Muscle layer of duodenum (tissue), 2 donors: ENCODE measurements at regions not wholly inside any gene's neighbourhood (a gene's known extent, or its start where the extent isn't known, plus 50 kb on each side); places are given as distances from the start of the nearest gene placed in this dataset.
"Not testable (repeated sequence)": the region's sequence is repeated elsewhere in the genome, so short reads cannot be mapped to it uniquely, and the experiment has no call there.

Source experiments
- H3K27ac ChIP-seq: one replicate; pipeline ENCODE4 v1.7.0; 2013; ENCODE audit warnings: mild to moderate bottlenecking, low read length
- H3K27me3 ChIP-seq: one replicate; pipeline ENCODE4 v1.7.0; 2013; ENCODE audit warnings: low read depth, mild to moderate bottlenecking, control low read depth, low read length
- H3K36me3 ChIP-seq, 2 donors: one replicate each; pipeline ENCODE4 v1.7.0; 2013; ENCODE audit warnings: low read length in 2 of 2, control low read depth in 1 of 2, mild to moderate bottlenecking in 1 of 2; ENCODE audit not compliant: insufficient read depth in 2 of 2, control insufficient read depth in 1 of 2
- H3K4me1 ChIP-seq, 2 donors: one replicate each; pipeline ENCODE4 v1.7.0; 2013; ENCODE audit warnings: low read length in 2 of 2, mild to moderate bottlenecking in 2 of 2, control low read depth in 1 of 2, moderate library complexity in 1 of 2; ENCODE audit not compliant: insufficient read depth in 2 of 2, control insufficient read depth in 1 of 2
- H3K4me3 ChIP-seq, 2 donors: one replicate each; pipeline ENCODE4 v1.7.0; 2013; ENCODE audit warnings: low read length in 2 of 2, low read depth in 1 of 2, mild to moderate bottlenecking in 1 of 2
- H3K9me3 ChIP-seq, 2 donors: one replicate each; pipeline ENCODE4 v1.7.0; 2013; ENCODE audit warnings: low read length in 2 of 2, control low read depth in 1 of 2, mild to moderate bottlenecking in 1 of 2; ENCODE audit not compliant: control insufficient read depth in 1 of 2
- donor health status: healthy.

DNA sequence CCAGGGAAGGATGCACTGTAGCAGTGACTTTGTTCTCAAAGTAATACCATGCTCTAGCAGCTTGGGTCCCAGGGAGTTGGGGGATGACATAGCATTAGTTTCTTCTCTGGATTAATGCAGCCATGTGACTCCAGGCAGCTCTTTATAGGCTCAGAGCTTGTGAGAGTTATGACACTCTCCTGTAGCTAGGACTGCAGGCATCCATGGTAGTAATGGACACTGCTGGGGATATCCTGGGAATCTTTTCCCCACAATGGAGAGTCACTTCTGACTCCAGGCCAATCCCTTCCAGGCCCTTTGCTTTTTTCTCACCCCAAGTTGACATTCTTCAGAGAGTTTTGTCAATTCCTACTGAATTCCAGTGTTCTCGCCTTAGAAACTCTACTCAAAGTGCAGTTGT is 270.9 kb downstream of the COG6 start:
- no peaks in the 10 kb centered on the region for H3K4me1 ChIP-seq
- H3K9me3 ChIP-seq = peaks cover 7 to 22% of the 10 kb centered on the region in 2 donors
- no peak overlapping the region for H3K27ac ChIP-seq
- H3K27me3 ChIP-seq = no peaks in the 10 kb centered on the region
- H3K4me3 ChIP-seq = no peak overlapping the region
- H3K36me3 ChIP-seq = no peaks in the 10 kb centered on the region

DNA sequence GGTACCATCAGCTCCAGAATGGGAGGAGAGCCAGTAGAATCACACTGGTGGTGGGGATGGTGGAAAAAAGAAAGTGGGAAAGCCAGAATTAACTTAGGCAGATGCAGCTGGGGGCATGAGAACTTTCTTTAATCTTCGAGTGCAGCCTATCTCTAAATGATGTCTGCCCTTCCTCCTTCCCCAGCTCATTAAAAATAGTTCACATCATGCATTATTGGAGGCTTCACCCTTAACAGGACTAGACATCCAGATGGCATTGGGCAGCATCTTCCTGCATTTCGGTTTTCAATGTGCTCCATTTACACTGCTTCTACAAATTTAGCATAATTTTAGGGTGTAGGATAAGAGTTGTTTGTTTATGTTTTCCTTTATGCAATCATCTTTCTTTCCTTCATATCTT is 272.8 kb downstream of the COG6 start:
- peaks cover 7 to 17% of the 10 kb centered on the region in 2 donors for H3K9me3 ChIP-seq
- no peak overlapping the region for H3K4me3 ChIP-seq
- no peaks in the 10 kb centered on the region for H3K4me1 ChIP-seq
- no peaks in the 10 kb centered on the region for H3K27me3 ChIP-seq
- no peaks in the 10 kb centered on the region for H3K36me3 ChIP-seq
- no peak overlapping the region for H3K27ac ChIP-seq

DNA sequence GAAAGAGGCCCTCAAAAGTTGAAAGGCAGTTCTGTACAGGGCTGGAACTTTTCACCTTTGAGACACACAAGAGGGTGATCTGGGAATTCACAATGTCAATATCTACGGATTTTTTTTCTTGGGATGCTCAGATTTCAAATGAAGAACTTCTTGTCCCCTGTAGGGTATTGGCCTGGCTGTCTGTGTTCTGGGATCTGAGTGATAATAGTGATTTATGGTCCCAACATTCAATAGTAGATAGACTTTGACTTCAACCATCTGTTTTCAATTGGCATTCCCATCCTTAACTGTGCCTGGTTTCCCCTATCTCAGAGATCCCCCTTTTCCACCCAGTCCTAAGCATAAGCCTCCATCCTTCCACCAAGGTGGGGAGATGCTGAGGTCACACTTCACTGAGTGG is 274.1 kb downstream of the COG6 start:
- Histone ChIP-seq H3K36me3 (no peaks in the 10 kb centered on the region), H3K4me3 (no peak overlapping the region), H3K9me3 (peaks cover 7 to 17% of the 10 kb centered on the region in 2 donors), H3K27ac (no peak overlapping the region), H3K4me1 (no peaks in the 10 kb centered on the region), H3K27me3 (no peaks in the 10 kb centered on the region)

DNA sequence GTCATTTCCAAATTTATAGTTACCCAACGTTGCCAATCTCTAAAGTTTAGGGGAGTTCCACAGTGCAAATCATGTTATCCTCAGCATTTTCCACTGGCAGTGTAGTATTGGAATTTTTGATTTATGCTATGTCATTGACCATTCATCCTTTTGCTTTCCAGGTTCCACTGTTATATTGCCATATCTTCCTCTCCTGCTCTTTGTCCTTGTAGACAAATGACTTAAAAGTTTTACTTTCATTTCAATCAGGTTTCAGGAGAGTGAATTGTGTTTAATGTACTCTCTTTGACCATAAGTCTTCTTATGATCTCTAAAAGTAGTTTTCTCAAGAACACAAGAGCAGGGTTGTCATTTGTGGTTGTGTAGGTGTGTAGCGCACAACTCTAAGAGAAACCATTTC is 274.6 kb downstream of the COG6 start:
- Histone ChIP-seq H3K27ac (no peak overlapping the region), H3K4me3 (no peak overlapping the region), H3K4me1 (no peaks in the 10 kb centered on the region), H3K27me3 (no peaks in the 10 kb centered on the region), H3K9me3 (peaks cover 4 to 13% of the 10 kb centered on the region in 2 donors), H3K36me3 (no peaks in the 10 kb centered on the region)

DNA sequence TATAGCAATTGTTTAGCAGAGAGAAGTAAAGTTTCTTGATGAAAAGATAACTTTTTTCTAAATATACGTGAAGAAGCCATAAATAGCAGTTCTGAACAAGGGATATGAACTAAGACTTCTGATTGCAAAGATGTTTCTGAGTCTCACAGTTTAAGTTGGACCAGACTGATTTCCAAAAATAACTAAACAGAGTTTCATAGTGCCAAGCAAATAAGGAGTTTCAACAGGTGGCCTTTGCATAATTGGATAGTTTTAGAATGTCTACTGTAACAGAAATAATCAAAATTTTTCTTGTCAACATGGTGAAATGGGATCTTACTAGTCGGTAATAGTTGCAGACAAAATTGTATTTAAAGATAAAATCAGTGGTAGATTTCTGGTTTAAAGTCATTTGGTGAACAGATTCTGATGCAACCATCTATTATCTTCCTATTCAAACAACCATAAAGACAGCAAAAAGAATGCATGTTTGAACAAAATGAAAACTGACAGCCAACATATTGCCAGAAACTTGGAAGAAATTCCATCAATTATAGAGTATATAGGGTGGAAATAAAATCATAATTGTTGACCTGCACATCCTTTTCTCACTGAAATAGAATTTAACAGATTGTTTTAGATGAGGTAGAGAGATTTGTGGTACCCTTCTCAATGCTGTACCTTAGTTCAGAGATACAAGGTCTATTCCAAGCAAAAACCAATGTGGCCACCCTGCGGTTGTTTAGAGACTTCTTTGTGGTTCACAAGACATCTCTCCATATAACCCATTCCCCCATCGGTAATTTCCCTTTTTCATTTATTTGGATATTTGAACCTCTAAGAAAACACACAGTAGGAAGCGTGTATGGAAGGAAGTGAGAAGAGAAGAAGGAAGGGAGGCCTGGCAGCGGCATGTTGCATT is 275.3 kb downstream of the COG6 start:
- peaks cover 0 to 5% of the 10 kb centered on the region in 2 donors for H3K9me3 ChIP-seq
- no peak overlapping the region for H3K4me3 ChIP-seq
- no peaks in the 10 kb centered on the region for H3K36me3 ChIP-seq
- no peaks in the 10 kb centered on the region for H3K27me3 ChIP-seq
- no peak overlapping the region for H3K27ac ChIP-seq
- H3K4me1 ChIP-seq = no peaks in the 10 kb centered on the region

DNA sequence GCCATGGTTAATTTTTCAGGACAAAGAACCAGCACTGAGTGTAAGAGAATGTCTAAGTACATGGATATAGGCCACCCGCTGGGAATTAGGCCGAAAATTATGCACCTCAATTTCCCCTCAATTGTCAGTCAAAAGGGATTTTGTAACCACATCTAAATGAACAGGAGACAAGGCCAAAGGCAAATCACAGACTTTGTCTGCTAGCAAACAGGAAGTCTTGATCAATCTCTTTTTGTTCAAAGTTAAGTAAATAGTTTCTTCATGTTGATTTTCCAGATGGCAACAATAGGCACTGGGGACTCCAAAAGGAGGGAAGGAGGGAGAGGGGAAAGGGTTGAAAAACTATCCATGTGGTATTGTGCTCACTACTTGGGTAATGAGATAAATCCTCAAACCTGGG is 276.0 kb downstream of the COG6 start:
- Histone ChIP-seq H3K4me3 (no peak overlapping the region), H3K36me3 (no peaks in the 10 kb centered on the region), H3K27ac (no peak overlapping the region), H3K4me1 (no peaks in the 10 kb centered on the region), H3K9me3 (no peaks in the 10 kb centered on the region), H3K27me3 (no peaks in the 10 kb centered on the region)

DNA sequence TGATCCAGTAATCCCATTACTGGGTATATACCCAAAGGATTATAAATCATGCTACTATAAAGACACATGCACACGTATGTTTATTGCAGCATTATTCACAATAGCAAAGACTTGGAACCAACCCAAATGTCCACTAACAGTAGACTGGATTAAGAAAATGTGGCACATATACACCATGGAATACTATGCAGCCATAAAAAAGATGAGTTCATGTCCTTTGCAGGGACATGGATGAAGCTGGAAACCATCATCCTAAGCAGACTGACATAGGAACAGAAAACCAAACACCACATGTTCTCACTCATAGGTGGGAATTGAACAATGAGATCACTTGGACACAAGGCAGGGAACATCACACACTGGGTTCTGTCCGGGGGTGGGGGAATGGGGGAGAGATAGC is 277.1 kb downstream of the COG6 start:
- not testable (repeated sequence) for H3K9me3 ChIP-seq, H3K4me1 ChIP-seq, H3K4me3 ChIP-seq, H3K27ac ChIP-seq, H3K27me3 ChIP-seq, H3K36me3 ChIP-seq

DNA sequence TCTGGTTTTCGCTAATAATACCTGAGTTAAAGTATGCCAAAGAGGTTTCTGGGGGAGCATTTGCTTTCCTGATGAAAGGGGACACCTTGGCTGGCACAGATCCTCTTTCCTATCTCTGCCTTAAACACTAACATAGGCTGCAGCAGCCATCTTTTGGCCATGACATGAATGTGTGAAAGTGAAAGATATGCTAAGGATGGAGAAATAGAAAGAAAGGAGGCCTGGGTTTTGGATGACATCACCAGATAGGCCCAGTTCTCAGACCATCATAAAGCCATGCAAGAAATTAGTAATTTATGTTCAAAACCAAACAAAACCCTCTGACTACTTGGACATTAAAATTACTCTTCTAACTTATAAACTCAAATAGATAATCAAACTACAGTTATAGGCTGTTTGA is 279.7 kb downstream of the COG6 start:
- H3K9me3 ChIP-seq = no peaks in the 10 kb centered on the region
- H3K36me3 ChIP-seq = no peaks in the 10 kb centered on the region
- no peaks in the 10 kb centered on the region for H3K4me1 ChIP-seq
- H3K27ac ChIP-seq = no peak overlapping the region
- no peaks in the 10 kb centered on the region for H3K27me3 ChIP-seq
- no peak overlapping the region for H3K4me3 ChIP-seq

DNA sequence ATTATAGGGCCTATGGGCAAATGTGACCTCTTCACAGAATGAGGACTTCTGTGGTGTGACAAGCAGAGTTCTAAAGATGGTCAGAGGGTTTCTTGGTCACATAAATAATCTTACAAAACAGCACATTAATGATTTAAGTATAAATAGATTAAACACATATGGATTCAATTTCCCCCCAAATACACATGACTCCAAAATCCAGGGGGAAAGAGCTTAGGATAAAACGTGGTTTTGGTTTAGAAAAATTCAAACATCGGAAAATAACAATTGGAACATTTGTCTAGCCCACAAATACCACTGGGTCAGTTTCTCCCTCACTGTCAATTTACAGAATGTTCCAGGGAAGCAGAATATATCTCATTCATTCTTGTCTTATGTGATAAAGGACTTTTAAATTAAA is 283.1 kb downstream of the COG6 start:
- no peaks in the 10 kb centered on the region for H3K4me1 ChIP-seq
- H3K27me3 ChIP-seq = no peaks in the 10 kb centered on the region
- no peaks in the 10 kb centered on the region for H3K9me3 ChIP-seq
- no peaks in the 10 kb centered on the region for H3K36me3 ChIP-seq
- H3K4me3 ChIP-seq = no peak overlapping the region
- no peak overlapping the region for H3K27ac ChIP-seq

DNA sequence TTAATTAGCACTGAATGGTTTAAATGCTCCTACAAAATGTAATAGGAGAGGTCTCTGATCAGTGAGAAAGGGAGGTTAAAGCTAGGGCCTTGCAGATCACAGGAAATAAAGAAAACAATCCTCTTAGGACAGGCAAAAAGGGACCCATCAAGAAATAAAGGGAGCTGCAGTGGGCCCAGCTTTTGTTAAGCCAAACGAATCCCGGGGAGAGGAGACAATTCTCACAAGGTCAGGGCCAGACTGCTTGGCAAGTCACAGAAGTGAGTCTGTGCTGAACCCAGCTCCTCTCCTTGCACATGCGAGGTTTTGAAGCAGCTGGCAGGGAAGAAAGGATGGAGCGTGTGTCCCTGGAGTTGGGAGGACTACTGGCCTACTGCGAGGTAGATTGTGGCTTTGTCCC is 285.8 kb downstream of the COG6 start:
- H3K36me3 ChIP-seq = no peaks in the 10 kb centered on the region
- no peak overlapping the region for H3K27ac ChIP-seq
- no peak overlapping the region for H3K4me3 ChIP-seq
- no peaks in the 10 kb centered on the region for H3K4me1 ChIP-seq
- no peaks in the 10 kb centered on the region for H3K9me3 ChIP-seq
- H3K27me3 ChIP-seq = no peaks in the 10 kb centered on the region

DNA sequence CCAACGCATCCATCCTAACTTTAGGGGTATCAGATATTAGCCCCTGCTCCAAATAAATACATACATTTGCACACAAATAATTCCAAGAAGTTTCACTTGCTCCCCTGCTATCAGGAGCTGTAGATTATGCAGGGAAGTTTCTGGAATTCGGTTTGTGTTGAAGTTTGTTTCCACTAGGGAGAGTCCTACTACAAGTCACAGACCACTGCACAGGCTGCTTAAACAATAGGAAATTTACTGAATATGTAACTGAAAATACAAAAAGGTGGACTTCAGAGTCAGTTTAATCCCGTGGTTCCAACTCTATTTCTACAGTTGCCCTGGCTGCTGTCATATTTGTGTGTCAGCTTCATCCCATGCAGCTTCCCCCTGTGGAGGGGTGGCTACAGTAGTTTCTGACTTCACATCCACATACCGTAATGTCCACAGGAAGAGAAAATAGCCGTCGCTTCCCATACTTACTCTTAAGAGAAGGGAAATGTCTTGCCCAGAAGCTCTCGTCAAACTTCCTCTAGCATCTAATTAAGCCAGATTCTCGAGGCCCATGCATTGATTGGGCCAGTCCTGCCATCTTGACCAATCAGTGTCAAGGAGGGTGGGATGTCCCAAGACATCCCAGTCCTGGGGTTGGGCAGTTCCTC is 286.6 kb downstream of the COG6 start:
- no peaks in the 10 kb centered on the region for H3K4me1 ChIP-seq
- no peak overlapping the region for H3K4me3 ChIP-seq
- H3K36me3 ChIP-seq = no peaks in the 10 kb centered on the region
- no peaks in the 10 kb centered on the region for H3K9me3 ChIP-seq
- H3K27me3 ChIP-seq = no peaks in the 10 kb centered on the region
- H3K27ac ChIP-seq = no peak overlapping the region
